ENCODE measurements at regions not wholly inside any gene's neighbourhood (a gene's known extent, or its start where the extent isn't known, plus 50 kb on each side); places are given as distances from the start of the nearest gene placed in this dataset.
"Not testable (repeated sequence)": the region's sequence is repeated elsewhere in the genome, so short reads cannot be mapped to it uniquely, and the experiment has no call there.

DNA sequence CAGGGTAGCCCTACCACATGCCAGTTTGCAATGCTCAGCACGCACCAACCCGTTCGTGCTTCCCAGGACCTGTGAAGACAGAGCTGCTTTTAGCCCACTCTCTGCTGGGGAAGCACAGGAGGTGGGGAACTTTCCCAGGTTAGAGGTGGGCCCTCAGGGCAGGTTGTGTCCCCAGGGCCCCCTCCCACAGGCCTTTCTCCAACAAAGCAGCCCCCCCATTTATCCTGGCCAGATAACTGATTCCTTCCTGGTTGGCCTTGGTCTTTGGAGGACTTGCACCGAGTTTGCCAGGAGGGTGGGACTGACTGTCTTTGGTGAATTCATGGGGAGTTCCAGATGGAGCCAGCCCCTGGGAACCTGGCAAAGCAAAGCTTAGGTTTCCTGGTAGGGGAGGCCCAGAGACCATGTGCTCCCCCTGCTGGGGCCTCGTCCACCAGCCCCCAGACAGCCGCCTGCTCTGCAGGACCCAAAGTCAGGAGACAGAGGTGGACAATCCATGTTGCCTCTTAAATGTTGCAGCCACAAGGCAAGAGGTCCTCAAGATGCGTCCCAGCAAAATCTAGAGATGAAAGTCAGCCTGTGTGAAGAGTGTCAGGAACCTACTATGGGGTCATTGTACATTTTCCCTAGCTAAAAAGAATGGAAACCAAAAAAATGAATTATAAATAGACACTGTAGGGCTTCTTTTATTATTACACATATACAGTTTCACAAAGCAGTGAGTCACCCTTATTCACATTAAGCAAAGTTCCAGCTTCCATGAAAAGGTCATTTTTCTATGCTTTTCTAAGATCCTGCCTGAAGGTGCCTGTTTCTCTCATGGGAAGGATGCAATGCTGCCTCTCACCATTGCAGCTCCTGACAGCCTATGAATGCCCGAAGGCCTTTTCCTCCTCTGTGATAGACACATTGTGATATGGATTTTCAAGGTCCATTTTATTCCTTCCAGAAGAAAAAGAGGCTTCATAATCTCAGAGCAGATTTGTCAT, 497.8 kb downstream of the PREX1 start:
- no peak for DNase-seq

DNA sequence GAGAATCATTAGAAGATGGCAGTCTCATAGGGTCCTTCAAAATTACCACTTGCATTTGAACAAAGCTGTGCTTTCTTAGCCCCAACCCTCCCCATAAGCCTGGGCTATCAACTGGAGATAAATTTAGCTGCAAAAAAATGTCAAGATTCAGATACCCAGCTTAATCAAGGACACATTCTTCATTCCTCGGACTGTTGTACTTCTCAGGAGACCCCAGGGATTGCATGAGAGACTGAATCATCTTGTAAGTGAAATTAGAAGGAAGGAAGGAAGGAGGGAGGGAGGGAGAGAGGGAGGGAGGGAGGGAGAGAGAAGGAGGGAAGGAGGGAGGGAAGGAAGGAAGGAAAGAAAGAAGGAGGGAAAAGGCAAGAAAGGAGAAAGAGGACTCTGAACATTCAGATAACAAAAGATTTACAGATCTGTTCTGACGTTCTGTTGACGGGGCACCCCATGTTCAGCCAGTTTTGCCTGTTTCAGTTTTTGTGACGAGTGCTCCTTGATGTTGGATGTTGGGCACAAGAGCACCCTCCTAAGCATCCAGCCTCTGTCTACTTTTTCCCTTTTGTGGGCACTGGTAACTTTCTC, 498.7 kb downstream of the PREX1 start:
- DNase-seq, result no peak

DNA sequence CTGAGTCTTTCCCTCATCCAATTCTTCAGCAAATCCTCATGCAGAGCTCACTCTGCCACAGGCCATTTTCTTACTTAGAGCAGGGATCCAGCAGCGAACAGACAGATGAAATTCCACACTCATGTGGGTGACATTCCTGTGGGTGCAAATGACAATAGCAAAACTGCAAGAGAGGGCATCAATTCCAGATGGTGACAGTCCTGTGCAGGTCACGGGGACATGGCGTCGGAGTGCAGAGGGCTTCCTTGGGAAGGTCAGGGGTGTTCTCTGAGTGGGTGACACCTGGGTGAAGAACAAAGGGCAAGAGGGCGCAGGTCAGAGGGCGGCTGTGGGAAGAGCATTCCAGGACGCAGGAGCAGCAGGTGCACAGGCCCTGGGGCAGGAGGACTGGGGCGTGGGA, 500.0 kb downstream of the PREX1 start:
- not testable (repeated sequence) for DNase-seq

DNA sequence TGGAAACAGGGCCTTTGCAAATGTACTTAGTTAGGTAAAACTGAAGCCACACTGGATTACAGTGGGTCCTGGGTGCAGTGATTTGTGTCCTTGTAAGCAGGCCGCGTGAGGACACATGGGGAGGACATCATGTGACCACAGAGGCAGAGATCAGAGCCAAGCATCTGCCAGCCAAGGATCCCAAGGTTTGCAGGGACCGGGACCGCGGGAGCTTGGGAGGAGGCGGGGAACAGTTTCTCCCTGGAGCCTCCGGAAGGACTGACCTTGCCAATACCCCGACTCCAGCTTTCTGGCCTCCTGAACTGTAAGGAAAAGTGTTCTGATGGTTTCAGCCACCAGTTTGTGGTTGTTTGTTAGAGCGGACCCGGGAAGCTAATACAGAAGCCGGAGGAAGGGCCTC, 500.9 kb downstream of the PREX1 start:
- DNase-seq, result no peak

DNA sequence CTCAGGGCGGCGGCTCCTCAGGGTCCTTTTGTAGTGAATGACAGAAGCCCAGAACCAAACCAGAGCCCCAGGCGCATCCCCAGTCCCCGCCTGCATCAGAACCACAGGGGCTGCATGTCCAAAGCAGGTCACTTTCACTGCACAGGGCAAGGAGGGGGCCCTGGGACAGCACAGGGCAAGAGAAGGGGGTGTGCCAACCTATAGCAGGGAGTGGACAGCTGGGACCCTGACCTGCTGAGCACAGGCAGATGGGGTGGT, 501.4 kb downstream of the PREX1 start:
- DNase-seq, result no peak

DNA sequence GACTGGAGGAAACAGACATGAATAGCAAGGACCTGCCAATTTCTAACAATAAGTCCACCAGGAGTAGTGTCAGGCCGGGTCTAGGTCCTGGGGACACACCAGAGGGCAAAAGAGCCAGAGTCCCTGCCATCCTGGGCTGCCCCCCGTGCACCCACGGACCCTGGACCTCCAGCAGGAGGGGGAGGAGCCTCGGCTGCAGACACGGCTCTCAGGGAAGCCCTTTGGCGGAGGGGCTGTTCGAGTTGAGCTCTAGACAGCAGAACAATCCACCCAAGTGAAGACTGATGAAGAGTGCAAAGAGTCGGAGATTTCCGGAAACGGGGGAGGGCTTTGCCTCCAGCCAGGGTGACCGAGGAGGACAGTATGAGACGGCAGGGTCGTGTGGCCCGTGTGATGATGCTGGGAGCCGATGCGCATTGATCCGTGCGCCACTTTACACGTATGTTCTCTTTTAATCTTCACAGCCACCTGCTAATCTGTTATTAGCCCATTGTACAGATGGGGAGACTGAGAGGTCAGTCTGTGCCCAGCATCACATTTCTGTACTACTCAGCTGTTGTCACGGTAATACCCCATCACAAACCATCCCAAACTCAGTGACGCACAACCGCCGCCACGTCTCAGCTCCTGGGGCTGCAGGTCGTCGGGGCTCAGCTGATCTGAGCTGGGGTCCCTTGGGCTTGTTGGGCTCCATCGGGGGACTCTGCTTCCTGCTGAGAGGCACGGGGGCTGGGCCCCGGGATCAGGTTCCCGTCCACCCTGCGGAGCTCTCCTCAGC, 502.0 kb downstream of the PREX1 start:
- no peak for DNase-seq

DNA sequence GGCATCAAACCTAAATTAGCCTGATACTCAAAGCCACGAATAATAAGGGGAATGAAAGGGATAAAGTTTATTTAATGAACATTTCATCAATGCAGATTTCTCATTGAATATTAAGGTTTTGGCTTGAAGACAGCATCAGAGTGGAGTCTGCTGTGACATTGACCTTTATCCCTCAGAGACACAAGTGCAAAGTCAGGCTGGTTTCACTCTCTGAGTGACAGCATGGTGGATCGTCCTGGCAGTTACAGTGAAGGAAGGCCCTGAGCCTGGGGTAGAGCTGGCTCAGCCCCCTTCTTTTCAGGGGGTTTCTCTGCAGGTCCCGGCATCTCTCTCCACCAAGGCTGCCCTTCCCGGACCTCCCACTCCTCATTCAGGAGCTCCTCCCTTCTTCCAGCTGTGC, 503.1 kb downstream of the PREX1 start:
- no peak for DNase-seq

DNA sequence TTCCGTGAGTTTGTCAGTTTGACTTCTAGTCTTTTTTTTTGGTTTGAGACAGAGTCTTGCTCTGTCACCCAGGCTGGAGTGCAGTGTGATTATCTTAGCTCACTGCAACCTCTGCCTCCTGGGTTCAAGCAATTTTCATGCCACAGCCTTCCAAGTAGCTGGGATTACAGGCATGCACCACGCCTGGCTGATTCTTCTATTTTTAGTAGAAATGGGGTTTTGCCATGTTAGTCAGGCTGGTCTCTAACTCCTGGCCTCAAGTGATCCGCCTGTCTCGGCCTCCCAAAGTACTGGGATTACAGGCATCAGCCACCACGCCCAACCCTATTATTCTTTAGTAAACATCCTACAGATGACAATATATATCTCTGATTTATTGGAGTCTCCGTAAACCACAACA, 506.5 kb downstream of the PREX1 start:
- no peak for DNase-seq

DNA sequence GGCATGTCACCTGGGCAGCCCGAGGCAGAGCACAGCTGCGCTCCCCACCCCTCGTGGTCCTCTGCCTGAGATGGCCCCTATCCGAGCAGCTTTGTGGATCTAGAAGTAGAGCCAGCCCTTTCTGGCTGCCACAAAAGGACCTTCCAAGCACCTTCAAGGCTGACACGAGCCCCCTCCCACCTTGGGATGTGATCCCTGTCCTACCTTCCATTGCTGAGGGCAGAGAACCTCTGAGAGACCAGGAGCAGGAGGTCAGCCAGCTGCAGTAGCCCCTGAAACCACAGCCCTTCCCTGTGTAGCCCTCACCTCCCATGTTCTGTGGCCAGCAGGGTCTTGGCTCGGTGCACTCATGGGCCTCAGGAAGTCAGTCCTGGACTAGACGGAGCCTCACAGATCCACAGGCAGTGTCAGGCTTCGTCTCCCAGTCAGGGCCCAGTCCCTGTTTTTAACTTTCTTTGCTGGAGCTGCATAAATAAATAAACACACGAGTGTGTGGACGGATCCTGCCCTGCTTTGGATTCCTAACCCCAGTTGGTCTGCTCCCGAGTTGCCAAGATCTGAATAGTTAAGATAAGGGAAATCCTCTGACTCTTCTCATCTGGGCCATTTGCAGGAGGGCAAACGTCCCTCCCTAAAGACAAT, 507.7 kb downstream of the PREX1 start:
- DNase-seq, result no peak

DNA sequence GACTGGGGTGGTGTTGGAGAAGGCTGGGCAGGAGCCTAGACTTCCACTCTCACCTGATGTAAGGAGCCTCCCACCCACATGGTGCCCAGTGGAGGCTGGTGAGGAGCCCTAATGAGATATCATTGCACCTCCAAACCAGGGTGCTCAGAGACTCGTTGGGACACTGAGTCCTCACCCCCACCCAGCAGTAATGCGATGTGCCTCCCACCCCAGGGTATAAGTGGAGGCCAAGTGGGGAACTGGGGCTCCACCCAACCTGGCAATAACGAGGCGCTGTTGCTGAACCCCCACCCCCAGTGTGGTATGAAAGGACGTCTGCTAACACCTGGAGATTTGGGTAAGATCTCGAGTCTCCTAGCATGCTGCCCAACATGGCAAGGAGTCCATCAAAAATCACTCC, 510.2 kb downstream of the PREX1 start:
- no peak for DNase-seq

DNA sequence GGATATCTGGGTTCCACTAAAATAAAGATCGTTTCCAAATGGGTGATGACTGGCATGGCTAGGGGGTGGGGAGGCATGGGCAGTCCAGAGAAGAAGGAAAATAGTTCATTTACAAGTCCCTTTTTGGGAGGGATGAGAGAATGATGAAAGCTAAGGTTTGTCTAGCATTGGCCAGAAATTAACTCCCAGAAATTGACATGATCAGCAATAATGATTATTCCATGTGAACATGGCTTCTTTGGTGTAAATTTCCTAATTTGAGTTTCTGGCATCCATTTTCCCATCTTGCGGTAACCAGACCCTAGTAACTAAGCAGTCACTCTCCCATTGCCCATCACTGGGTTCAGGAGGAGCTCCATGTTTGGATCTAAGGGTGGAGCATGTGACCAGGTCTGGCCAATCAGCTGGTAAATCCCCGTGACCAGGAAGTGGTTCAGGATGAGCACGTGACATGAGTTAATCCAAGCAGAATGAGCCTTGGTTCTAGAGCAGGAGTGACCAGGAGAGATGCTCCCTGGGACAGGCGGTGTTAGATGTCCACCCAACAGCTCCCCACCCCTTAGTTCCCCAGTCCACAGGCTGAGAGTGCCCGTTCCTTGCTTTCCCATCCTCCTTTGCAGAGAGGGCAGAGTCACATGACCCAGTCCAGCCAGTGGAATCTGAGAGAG, 512.7 kb downstream of the PREX1 start:
- DNase-seq, result no peak

DNA sequence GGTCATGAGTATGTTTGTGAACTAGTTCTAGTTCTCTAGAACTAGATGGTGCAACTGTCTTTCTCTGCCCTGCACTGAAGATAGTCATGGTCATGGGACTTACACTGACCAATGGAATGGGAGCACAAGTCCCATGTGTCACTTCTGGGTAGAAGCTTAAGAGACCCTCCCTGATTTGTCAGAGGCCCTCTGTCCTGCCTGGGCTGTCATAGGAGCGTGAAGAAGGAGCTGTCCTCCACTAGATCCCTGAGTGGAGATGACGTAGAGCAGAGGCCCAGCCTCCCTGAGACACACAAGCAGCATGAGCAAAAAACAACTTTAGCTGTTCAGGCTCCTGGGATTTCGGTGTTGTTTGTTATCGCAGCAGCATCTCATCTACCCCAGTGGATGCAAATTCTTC, 514.5 kb downstream of the PREX1 start:
- DNase-seq, result no peak

DNA sequence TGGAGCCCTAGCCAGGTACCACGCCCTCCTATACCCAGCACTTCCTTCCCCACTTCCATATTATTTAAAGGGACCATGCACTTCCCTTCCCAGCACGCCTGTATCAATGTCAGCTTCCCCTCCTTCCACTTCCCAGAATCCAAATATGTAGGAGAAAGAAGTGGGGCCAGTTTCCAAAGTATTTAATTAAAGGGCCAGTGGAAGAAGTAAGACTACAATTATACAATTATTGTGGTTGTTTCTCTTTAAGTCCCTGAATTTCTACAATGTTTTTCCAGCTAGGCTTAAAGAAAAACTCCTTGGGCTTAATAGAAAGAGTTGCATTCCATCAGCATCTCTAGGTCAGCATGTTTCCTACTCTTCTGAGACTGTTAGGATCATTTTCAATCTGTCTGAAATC, 515.8 kb downstream of the PREX1 start:
- no peak for DNase-seq

DNA sequence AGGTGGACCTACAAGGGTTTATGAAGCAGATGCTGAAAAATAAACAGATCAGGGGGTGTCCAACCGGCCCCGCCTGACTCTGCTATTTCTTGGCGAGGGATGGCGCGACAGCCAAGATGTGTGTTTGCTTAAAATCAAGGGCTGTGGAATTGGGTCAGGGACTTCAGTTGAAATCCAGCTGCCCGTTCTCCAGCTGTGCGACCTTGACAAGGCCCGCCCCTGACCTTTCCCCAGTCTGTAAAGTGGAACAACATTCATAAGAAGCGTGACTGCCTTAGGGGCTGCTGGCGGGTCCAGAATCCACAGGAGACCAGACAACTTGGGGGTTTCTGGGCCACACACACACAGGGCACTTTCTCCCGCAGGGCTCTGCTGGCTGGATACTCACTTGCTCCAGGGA, 517.5 kb downstream of the PREX1 start:
- no peak for DNase-seq

DNA sequence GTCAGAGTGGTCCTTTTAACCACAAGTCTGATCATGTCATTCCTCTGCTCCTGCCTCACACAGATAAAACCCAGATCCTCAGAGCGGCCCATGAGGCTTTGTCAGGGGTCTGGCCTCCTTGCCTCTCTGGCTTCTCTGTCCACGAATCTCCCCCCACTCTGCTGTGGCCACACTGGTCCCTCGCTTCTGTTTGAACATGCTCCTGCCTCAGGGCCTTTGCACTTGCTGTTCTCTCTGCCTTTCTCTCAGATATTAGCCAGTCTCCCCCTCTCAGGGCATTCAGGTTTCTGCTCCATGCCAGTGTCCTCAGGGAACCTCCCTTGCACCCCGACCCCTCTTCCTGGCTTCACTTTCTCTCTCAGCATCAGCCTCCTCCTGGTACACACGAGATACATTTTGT, 518.5 kb downstream of the PREX1 start:
- no peak for DNase-seq

DNA sequence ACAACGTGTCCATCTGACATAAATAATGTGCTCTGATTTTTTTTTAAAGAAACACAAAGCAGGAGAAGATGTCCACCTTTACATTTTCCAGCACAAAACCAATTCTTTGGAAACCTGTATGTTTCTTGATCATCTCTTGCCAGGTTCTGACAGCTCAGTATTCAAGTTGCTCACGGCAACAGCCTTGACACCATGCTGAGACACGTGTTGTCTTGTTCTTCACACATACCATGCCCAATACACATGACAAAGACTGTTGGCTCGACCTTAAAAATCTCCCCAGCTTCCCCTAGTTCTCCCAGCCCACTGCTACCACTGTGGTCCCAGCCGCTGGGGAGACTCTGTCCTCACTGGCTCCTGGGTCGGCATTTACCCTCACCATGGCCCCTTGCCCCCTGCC, 518.9 kb downstream of the PREX1 start:
- no peak for DNase-seq

DNA sequence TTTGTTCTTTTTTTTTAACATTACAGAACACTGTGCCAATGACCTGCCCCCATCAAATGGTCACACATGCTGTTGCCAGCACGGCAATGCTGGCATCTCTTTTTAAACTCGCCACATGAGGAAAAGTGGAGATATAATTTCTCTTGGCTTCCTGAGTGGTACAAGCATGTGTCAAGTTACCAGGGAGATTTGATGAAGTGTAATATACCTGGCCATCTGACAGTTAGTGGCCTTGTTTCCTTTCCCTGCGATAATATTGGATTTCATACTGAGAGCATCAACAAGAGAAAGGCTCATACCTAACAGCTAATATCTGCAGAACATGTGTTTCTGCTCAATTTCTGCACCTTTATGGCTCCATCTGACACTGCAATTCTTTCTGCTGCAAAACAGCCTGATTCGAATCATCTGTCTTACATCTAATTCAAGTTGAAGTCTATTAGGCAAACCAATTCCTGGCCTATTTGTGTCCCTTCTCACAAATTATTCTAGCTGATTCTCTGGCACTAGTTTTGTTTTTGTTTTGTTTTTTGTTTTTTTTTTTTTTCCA, 519.5 kb downstream of the PREX1 start:
- DNase-seq, result no peak

DNA sequence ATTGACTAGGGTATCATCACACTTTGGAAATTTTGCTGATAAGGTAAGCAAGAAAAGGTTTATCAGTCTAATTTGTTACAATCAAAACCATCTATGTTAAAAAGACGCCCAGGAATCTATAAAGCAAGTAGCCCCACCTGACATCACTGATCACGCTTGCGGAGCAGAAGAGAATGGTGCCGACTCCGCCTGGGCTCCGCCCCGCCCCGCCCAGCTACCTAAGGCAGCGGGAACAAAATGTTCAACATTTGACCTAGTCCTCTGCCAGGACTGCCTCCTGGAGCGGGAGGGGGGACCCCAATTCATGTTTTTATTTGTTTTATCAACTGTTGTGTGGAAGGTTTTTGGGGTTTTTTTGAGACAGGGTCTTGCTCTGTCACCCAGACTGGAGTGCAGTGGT, 520.5 kb downstream of the PREX1 start:
- DNase-seq, result no peak

DNA sequence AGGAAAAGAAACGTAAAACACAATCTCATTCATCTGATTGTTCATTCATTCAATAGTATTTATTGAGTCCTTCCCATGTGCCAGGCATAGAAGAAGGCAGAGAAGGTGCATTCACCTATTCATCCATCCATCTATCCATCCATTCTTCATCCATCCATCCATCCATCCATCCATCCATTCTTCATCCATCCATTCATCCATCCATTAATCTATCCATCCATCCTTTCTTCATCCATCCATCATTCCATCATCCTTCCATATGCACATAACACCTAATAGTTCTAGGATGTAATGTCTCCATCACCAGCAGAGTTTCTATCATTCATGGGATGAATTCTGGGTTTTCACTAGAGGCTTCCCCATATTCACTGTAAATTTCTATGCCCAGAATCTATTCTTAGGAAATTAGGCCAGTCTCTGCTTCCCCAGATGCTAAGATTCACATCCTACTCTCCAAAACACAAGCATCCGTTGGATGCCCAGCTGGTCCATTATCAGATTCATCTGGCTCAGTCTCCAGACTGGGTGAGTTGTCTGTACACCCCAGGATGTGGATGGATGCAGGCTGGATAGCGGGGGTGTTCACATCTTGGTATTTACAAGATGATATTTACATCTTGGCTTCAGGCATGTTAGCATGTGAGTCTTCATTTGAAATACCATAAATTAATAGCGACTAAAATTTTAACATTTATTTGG, 517.7 kb upstream of the SULF2 start:
- no peak for DNase-seq

DNA sequence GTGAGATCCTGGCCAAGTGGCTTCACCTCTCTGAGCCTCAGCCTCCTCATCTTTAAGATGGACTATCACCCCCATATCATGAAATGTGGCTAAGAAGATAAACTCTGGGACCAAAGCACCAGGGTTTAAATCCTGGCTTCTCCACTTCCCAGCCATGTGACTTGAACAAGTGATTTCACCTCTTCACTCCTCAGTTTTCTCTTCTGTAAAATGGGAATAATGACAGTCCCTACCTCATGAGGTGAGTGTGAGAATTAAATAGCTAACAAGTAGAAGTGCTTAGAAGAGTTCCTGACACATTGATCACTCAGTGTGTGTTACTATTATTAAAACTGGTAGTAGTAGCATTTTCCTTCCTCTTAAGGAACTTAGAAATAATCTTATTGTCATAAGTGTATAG, 516.9 kb upstream of the SULF2 start:
- no peak for DNase-seq

DNA sequence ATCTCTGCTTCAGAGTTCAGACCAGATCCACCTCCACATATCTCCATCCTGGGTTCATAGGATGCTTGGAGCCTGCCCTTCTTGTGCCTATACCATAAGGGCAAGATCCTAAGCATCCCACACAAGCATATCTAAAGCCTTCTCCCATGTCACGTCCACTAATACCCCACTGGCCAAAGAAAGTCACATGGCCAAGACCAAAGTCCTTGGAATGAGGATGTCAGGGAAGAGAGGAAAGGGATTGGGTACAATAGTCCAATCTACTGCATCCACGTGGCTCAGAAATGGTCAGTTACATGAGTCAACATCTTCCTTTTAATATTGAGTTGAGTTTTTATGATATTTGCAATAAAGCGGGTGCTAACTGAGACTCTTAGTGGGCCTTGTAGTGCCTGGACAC, 515.9 kb upstream of the SULF2 start:
- DNase-seq, result no peak
